Neural cell (in vitro differentiated cells): ENCODE measurements at regions not wholly inside any gene's neighbourhood (a gene's known extent, or its start where the extent isn't known, plus 50 kb on each side); places are given as distances from the start of the nearest gene placed in this dataset.

Source experiments
- H2AFZ ChIP-seq: fragments of 200-600, 300-800 bp; sonication (generic), shearing (Covaris generic); 2 replicates; pipeline ENCODE4 v1.6.0; 2014; ENCODE audit warnings: low read depth, mild to moderate bottlenecking, antibody characterized with exemption, low read length, moderate library complexity
- H3F3A ChIP-seq: fragments of 200-600 bp; shearing (Covaris generic); 2 replicates; pipeline ENCODE4 v1.6.1; 2016; ENCODE audit warnings: mild to moderate bottlenecking, moderate library complexity, mixed read lengths, antibody characterized with exemption, low read length; ENCODE audit not compliant: insufficient read depth, poor library complexity, severe bottlenecking
- H3K27ac ChIP-seq: fragments of 200-600, 300-800 bp; sonication (generic), shearing (Covaris generic); 2 replicates; pipeline ENCODE4 v1.5.1; 2014; ENCODE audit warnings: mild to moderate bottlenecking, low read length, moderate library complexity
- H3K27me3 ChIP-seq: fragments of 300-800, 200-600 bp; sonication (generic), shearing (Covaris generic); 2 replicates; pipeline ENCODE4 v1.6.0; 2014; ENCODE audit warnings: mild to moderate bottlenecking, low read depth, low read length, moderate library complexity; ENCODE audit not compliant: insufficient read depth
- H3K36me3 ChIP-seq: fragments of 300-800, 200-600 bp; sonication (generic), shearing (Covaris generic); 2 replicates; pipeline ENCODE4 v1.5.1; 2014; ENCODE audit warnings: mild to moderate bottlenecking, antibody characterized with exemption, low read length, moderate library complexity; ENCODE audit not compliant: insufficient read depth
- H3K4me2 ChIP-seq: fragments of 300-800, 200-600 bp; sonication (generic), shearing (Covaris generic); 2 replicates; pipeline ENCODE4 v1.6.0; 2014; ENCODE audit warnings: mild to moderate bottlenecking, low read length
- H3K4me3 ChIP-seq: fragments of 300-800, 200-600 bp; sonication (generic), shearing (Covaris generic); 2 replicates; pipeline ENCODE4 v1.5.1; 2014; ENCODE audit warnings: mild to moderate bottlenecking, low read length, moderate library complexity
- H3K79me2 ChIP-seq: fragments of 200-600 bp; shearing (Covaris generic); replicated peaks from 2 replicates; pipeline ENCODE4 v1.6.0; 2014; ENCODE audit warnings: mild to moderate bottlenecking, low read length, moderate library complexity; ENCODE audit not compliant: insufficient read depth
- H3K9ac ChIP-seq: fragments of 300-800, 200-600 bp; sonication (generic), shearing (Covaris generic); 2 replicates; pipeline ENCODE4 v1.6.1; 2016; ENCODE audit warnings: mild to moderate bottlenecking, low read length, mixed read lengths
- H3K9me2 ChIP-seq: fragments of 200-600 bp; shearing (Covaris generic); 2 replicates; pipeline ENCODE4 v1.6.1; 2016; ENCODE audit warnings: mild to moderate bottlenecking, low read length, mixed read lengths; ENCODE audit not compliant: insufficient read depth
- H3K9me3 ChIP-seq: fragments of 200-600, 300-800 bp; sonication (generic), shearing (Covaris generic); 2 replicates; pipeline ENCODE4 v1.6.1; 2016; ENCODE audit warnings: mild to moderate bottlenecking, mixed run types, low read length, moderate library complexity, mixed read lengths
- H4K20me1 ChIP-seq: fragments of 200-600 bp; shearing (Covaris generic); 2 replicates; pipeline ENCODE4 v1.6.1; 2016; ENCODE audit warnings: mild to moderate bottlenecking, mixed run types; ENCODE audit not compliant: insufficient read depth
- EP300 ChIP-seq: fragments of 450-650 bp; conservative IDR thresholded peaks from 2 replicates; pipeline ENCODE4 v1.6.1; 2014; ENCODE audit warnings: antibody characterized with exemption, mild to moderate bottlenecking, moderate library complexity; ENCODE audit not compliant: poor library complexity, severe bottlenecking
- EZH2 ChIP-seq: fragments of 200-600, 300-800 bp; shearing (Covaris generic), sonication (generic); IDR thresholded peaks from 2 replicates; pipeline ENCODE4 v1.6.1; 2014; ENCODE audit warnings: antibody characterized with exemption, low read length, borderline replicate concordance, mild to moderate bottlenecking; ENCODE audit not compliant: insufficient read depth, poor library complexity, severe bottlenecking
- MXI1 ChIP-seq: fragments of 450-650 bp; conservative IDR thresholded peaks from 2 replicates; pipeline ENCODE4 v1.6.1; 2014; ENCODE audit warnings: antibody characterized with exemption, mild to moderate bottlenecking; ENCODE audit not compliant: poor library complexity, severe bottlenecking
- POLR2AphosphoS5 ChIP-seq: IDR thresholded peaks from 2 replicates; pipeline ENCODE4 v1.6.1; 2012
- RAD21 ChIP-seq: fragments of 450-650 bp; conservative IDR thresholded peaks from 2 replicates; pipeline ENCODE4 v1.6.1; 2014; ENCODE audit warnings: antibody characterized with exemption, mild to moderate bottlenecking, moderate library complexity
- REST ChIP-seq: IDR thresholded peaks from 2 replicates; pipeline ENCODE4 v1.6.1; 2012; ENCODE audit warnings: borderline replicate concordance
- SMC3 ChIP-seq: fragments of 450-650 bp; conservative IDR thresholded peaks from 2 replicates; pipeline ENCODE4 v1.6.1; 2014; ENCODE audit warnings: antibody characterized with exemption, mild to moderate bottlenecking, moderate library complexity; ENCODE audit not compliant: poor library complexity
- TAF1 ChIP-seq: IDR thresholded peaks from 2 replicates; pipeline ENCODE4 v1.6.1; 2012; ENCODE audit warnings: low read depth
- TF ChIP-seq, protein P1 (sequence below): fragments of 450-650 bp; IDR thresholded peaks from 2 replicates; pipeline ENCODE4 v1.5.1; 2014; ENCODE audit warnings: antibody characterized with exemption, mild to moderate bottlenecking, moderate library complexity; ENCODE audit not compliant: poor library complexity, severe bottlenecking

- Histone ChIP-seq H2AFZ (no peak overlapping the region), H3K36me3 (no peaks in the 10 kb centered on the region), H3K9ac (no peak overlapping the region), H3F3A (no peaks in the 10 kb centered on the region), H3K27me3 (no peaks in the 10 kb centered on the region), H3K4me3 (no peak overlapping the region), H3K27ac (no peak overlapping the region), H3K4me2 (no peak overlapping the region), H3K9me3 (no peaks in the 10 kb centered on the region), H3K9me2 (no peaks in the 10 kb centered on the region), H3K79me2 (no peaks in the 10 kb centered on the region), H4K20me1 (no peaks in the 10 kb centered on the region)
- TF ChIP-seq POLR2AphosphoS5 = no peak
- no peak for TF ChIP-seq TAF1
- TF ChIP-seq EZH2 = no peak
- TF ChIP-seq SMC3 = no peak
- TF ChIP-seq, protein P1, sequence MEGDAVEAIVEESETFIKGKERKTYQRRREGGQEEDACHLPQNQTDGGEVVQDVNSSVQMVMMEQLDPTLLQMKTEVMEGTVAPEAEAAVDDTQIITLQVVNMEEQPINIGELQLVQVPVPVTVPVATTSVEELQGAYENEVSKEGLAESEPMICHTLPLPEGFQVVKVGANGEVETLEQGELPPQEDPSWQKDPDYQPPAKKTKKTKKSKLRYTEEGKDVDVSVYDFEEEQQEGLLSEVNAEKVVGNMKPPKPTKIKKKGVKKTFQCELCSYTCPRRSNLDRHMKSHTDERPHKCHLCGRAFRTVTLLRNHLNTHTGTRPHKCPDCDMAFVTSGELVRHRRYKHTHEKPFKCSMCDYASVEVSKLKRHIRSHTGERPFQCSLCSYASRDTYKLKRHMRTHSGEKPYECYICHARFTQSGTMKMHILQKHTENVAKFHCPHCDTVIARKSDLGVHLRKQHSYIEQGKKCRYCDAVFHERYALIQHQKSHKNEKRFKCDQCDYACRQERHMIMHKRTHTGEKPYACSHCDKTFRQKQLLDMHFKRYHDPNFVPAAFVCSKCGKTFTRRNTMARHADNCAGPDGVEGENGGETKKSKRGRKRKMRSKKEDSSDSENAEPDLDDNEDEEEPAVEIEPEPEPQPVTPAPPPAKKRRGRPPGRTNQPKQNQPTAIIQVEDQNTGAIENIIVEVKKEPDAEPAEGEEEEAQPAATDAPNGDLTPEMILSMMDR = no peak
- no peak for TF ChIP-seq REST
- TF ChIP-seq MXI1 = no peak
- no peak for TF ChIP-seq RAD21
- TF ChIP-seq EP300 = no peak
These were observed 114.1 kb downstream of the FAR1 start for GRCh38 chr11:13782390-13783075.

DNA sequence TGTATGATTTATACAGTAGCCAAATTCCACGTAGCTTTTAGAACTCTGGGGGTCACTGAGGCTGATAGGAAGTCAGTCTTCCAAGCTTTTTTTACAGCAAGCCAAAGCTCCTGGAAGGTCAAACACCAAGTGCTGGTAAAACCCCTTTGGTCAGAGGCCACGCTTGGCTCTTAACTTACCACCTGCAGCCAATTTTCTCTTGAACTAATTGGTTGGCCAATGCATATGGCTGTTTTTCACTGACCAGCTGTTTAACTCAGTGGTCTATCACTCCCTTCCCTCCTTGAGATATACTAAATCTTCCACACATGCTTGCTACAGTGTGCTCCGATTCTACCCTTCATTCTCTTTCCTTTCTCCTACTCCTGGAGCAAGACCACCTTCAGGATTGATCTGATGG is 116.0 kb downstream of the FAR1 start:
- no peaks in the 10 kb centered on the region for H3K9me2 ChIP-seq
- H3K27ac ChIP-seq = no peak overlapping the region
- no peak overlapping the region for H3K9ac ChIP-seq
- H2AFZ ChIP-seq = no peak overlapping the region
- no peaks in the 10 kb centered on the region for H3K79me2 ChIP-seq
- no peaks in the 10 kb centered on the region for H4K20me1 ChIP-seq
- TF ChIP-seq MXI1 = no peak
- no peak for TF ChIP-seq TAF1
- TF ChIP-seq REST = no peak
- TF ChIP-seq RAD21 = no peak
- TF ChIP-seq, protein P1 = no peak
- TF ChIP-seq EZH2 = no peak
- no peak for TF ChIP-seq POLR2AphosphoS5
- no peak for TF ChIP-seq SMC3
- no peak for TF ChIP-seq EP300
- no peaks in the 10 kb centered on the region for H3F3A ChIP-seq
- H3K4me2 ChIP-seq = no peak overlapping the region
- H3K9me3 ChIP-seq = no peaks in the 10 kb centered on the region
- H3K36me3 ChIP-seq = no peaks in the 10 kb centered on the region
- no peak overlapping the region for H3K4me3 ChIP-seq
- no peaks in the 10 kb centered on the region for H3K27me3 ChIP-seq
